ENCODE measurements at regions not wholly inside any gene's neighbourhood (a gene's known extent, or its start where the extent isn't known, plus 50 kb on each side); places are given as distances from the start of the nearest gene placed in this dataset.

- no peak for TF ChIP-seq CTCF (IDR thresholded peaks at IDR 0.05; ENCODE audit: control extremely low read depth, extremely low read depth, low read depth, missing control alignments)
- ChIA-PET POLR2A (no interaction called here), CTCF (interaction anchor here (1.0 kb wide), 1 partner anchor 13 kb away, joined by 3 read pairs; no protein-coding TSS in a partner anchor)
- no peak for DNase-seq (ENCODE audit: extremely low spot score)
Measured at GRCh38 chr1:193939585-193939984, 753.2 kb upstream of the B3GALT2 start.

- ChIA-PET POLR2A (no interaction called here), CTCF (no interaction called here)
- TF ChIP-seq CTCF (IDR thresholded peaks at IDR 0.05; ENCODE audit: control extremely low read depth, extremely low read depth, low read depth, missing control alignments): no peak
- DNase-seq (ENCODE audit: extremely low spot score): no peak
Measured at GRCh38 chr1:193937308-193937707, 750.9 kb upstream of the B3GALT2 start.

- ChIA-PET CTCF (no interaction called here), POLR2A (no interaction called here)
- DNase-seq (ENCODE audit: extremely low spot score): no peak
- TF ChIP-seq CTCF (IDR thresholded peaks at IDR 0.05; ENCODE audit: control extremely low read depth, extremely low read depth, low read depth, missing control alignments): no peak
Measured at GRCh38 chr1:193932979-193933378, 746.6 kb upstream of the B3GALT2 start.

- no peak for TF ChIP-seq CTCF (IDR thresholded peaks at IDR 0.05; ENCODE audit: control extremely low read depth, extremely low read depth, low read depth, missing control alignments)
- POLR2A ChIA-PET: no interaction called here
- no peak for DNase-seq (ENCODE audit: extremely low spot score)
- CTCF ChIA-PET: no interaction called here
Measured at GRCh38 chr1:193931356-193931755, 744.9 kb upstream of the B3GALT2 start.

GRCh38 chr1:193929374-193930033 is 743.1 kb upstream of the B3GALT2 start:
- no peak for DNase-seq (ENCODE audit: extremely low spot score)
- POLR2A ChIA-PET: no interaction called here
- no peak for TF ChIP-seq CTCF (IDR thresholded peaks at IDR 0.05; ENCODE audit: control extremely low read depth, extremely low read depth, low read depth, missing control alignments)
- CTCF ChIA-PET: interaction anchor here (0.9 to 1.2 kb wide), 2 partner anchors 17 to 21 kb away, joined by 3 read pairs; no protein-coding TSS in a partner anchor

GRCh38 chr1:193927550-193927949 is 741.1 kb upstream of the B3GALT2 start:
- ChIA-PET CTCF (interaction anchor here (0.7 to 1.4 kb wide), 2 partner anchors 8 to 10 kb away, joined by 3 read pairs; no protein-coding TSS in a partner anchor), POLR2A (no interaction called here)
- no peak for TF ChIP-seq CTCF (IDR thresholded peaks at IDR 0.05; ENCODE audit: control extremely low read depth, extremely low read depth, low read depth, missing control alignments)

More at GRCh38 chr1:193927550-193927949, 741.1 kb upstream of the B3GALT2 start:
- no peak for DNase-seq (ENCODE audit: extremely low spot score)

Data from GM10248 (cell line).